Heart left ventricle (tissue), 13 donors: ENCODE measurements at regions not wholly inside any gene's neighbourhood (a gene's known extent, or its start where the extent isn't known, plus 50 kb on each side); places are given as distances from the start of the nearest gene placed in this dataset.

Experiments
- CTCF ChIP-seq, 12 donors: fragments of 200-600 bp; sonication (generic) in 4 of 12; IDR thresholded peaks; one replicate each; pipeline versions ENCODE4 v1.5.0 to v1.8.0; 2018 to 2022; ENCODE audit warnings: antibody characterized with exemption in 12 of 12, mild to moderate bottlenecking in 5 of 12
- POLR2A ChIP-seq, 2 donors: fragments of 450-650 bp; IDR thresholded peaks; one replicate each; pipeline ENCODE4 v1.6.1; 2017; ENCODE audit warnings: antibody characterized with exemption in 2 of 2, mild to moderate bottlenecking in 2 of 2, moderate library complexity in 2 of 2
- donor health status: ischemic (EF 13 %, LVEDD 7.1; RV severe dilation, severe dysfunction).
- donor health status: DM: no; HTN: yes; CAD: no.
- donor health status: DM: no; HTN: no; CAD: no.
- donor health status: ischemic (EF 25% LVEDD 6.9; RV normal size, moderate dysfunction).
- donor health status: ischemic (EF 25% LVEDD 5.7; RV mildly dilated, moderate dysfunction).
- donor health status: ischemic (EF 35%, LVEDD 5.7; RV mildly dilated, moderate dysfunction).
- donor health status: nonischemic (EF 11% LVEDD 7.7; RV severe dilation, severe dysfunction).
- donor health status: DM: yes; HTN: yes; CAD: no.
- donor health status: PGD.
- donor health status: ischemic (EF 29% LVEDD 5.4; RV normal size, mild dysfunction).
- donor health status: nonischemic (EF 23%, LVEDD 6.1; RV moderate dilation, normal function).

GRCh38 chr13:89053418-89053817, 1382.2 kb downstream of the SLITRK5 start:
- TF ChIP-seq CTCF (IDR thresholded peaks at IDR 0.05) (no peak), POLR2A (IDR thresholded peaks at IDR 0.05) (no peak)
